Tibial nerve (tissue), 3 donors: ENCODE measurements at regions not wholly inside any gene's neighbourhood (a gene's known extent, or its start where the extent isn't known, plus 50 kb on each side); places are given as distances from the start of the nearest gene placed in this dataset.

ENCODE experiments used
- CTCF ChIP-seq, 5 experiments: fragments of 200-600 bp in 3 of 5; fragments of 450-650 bp in 2 of 5; sonication (generic) in 3 of 5; IDR thresholded peaks; one replicate each; pipeline ENCODE4 v1.5.1; 2016 to 2019; ENCODE audit warnings: antibody characterized with exemption in 5 of 5, mild to moderate bottlenecking in 3 of 5, moderate library complexity in 2 of 5
- POLR2A ChIP-seq, 2 donors: fragments of 450-650 bp; IDR thresholded peaks; one replicate each; pipeline ENCODE4 v1.6.1; 2017; ENCODE audit warnings: antibody characterized with exemption in 2 of 2, mild to moderate bottlenecking in 2 of 2, moderate library complexity in 2 of 2

GRCh38 chr14:106201376-106201775 is 675.0 kb downstream of the TMEM121 start:
- no peak for TF ChIP-seq POLR2A (IDR thresholded peaks at IDR 0.05)
- TF ChIP-seq CTCF (IDR thresholded peaks at IDR 0.05) = no peak
